GM12878 (cell line): ENCODE measurements at regions not wholly inside any gene's neighbourhood (a gene's known extent, or its start where the extent isn't known, plus 50 kb on each side); places are given as distances from the start of the nearest gene placed in this dataset.

ENCODE experiments used
- CTCF ChIP-seq, 3 experiments: IDR thresholded peaks in 2 of 3; conservative IDR thresholded peaks in 1 of 3; 2 replicates each; pipeline ENCODE4 v1.5.1; 2011; ENCODE audit warnings: low read depth in 3 of 3, low read length in 3 of 3, mild to moderate bottlenecking in 3 of 3, control low read depth in 2 of 3, moderate library complexity in 2 of 3, inconsistent platforms in 1 of 3, mixed read lengths in 1 of 3; ENCODE audit not compliant: control insufficient read depth in 2 of 3, insufficient read depth in 1 of 3; ENCODE audit errors: extremely low read depth in 1 of 3
- EZH2 ChIP-seq: IDR thresholded peaks from 2 replicates; pipeline ENCODE4 v1.6.1; 2012; ENCODE audit warnings: low read depth, mild to moderate bottlenecking, control low read depth, inconsistent platforms, low read length, borderline replicate concordance; ENCODE audit not compliant: control insufficient read depth
- FOXM1 ChIP-seq: IDR thresholded peaks from 2 replicates; pipeline ENCODE4 v1.6.1; 2012; ENCODE audit warnings: low read depth, mild to moderate bottlenecking, inconsistent platforms, low read length, moderate library complexity
- GABPA ChIP-seq: IDR thresholded peaks from 2 replicates; pipeline ENCODE4 v1.6.1; 2014; ENCODE audit warnings: antibody characterized with exemption, low read depth, mild to moderate bottlenecking, inconsistent platforms
- MAX ChIP-seq: IDR thresholded peaks from 2 replicates; pipeline ENCODE4 v1.6.1; 2012; ENCODE audit warnings: low read depth, low read length, improper control_type of control experiment
- MXI1 ChIP-seq: fragments of 150-350 bp; IDR thresholded peaks from 2 replicates; pipeline ENCODE4 v1.6.1; 2011; ENCODE audit warnings: low read depth, mild to moderate bottlenecking, inconsistent platforms, low read length, improper control_type of control experiment
- PBX3 ChIP-seq: IDR thresholded peaks from 2 replicates; pipeline ENCODE4 v1.6.1; 2011; ENCODE audit warnings: mild to moderate bottlenecking, low read depth, low read length, moderate library complexity; ENCODE audit not compliant: insufficient replicate concordance
- POLR2A ChIP-seq: IDR thresholded peaks from 2 replicates; pipeline ENCODE4 v1.6.1; 2011; ENCODE audit warnings: low read depth, mild to moderate bottlenecking, low read length
- SP1 ChIP-seq: IDR thresholded peaks from one replicate; pipeline ENCODE4 v1.6.1; 2011; ENCODE audit warnings: low read depth, low read length
- STAT1 ChIP-seq: fragments of 450-650 bp; conservative IDR thresholded peaks from 2 replicates; pipeline ENCODE4 v1.6.1; 2014; ENCODE audit warnings: antibody characterized with exemption, mild to moderate bottlenecking
- SUPT20H ChIP-seq: IDR thresholded peaks from 2 replicates; pipeline ENCODE4 v1.6.1; 2011; ENCODE audit warnings: low read depth, mild to moderate bottlenecking, low read length, moderate library complexity, borderline replicate concordance; ENCODE audit not compliant: control insufficient read depth
- ZNF384 ChIP-seq: IDR thresholded peaks from 2 replicates; pipeline ENCODE4 v1.6.1; 2012; ENCODE audit warnings: low read depth, mild to moderate bottlenecking, low read length, improper control_type of control experiment, borderline replicate concordance

GRCh38 chr7:11281953-11282352, 308.3 kb downstream of the PHF14 start:
- TF ChIP-seq CTCF (IDR thresholded peaks at IDR 0.05 in 2 of 3, conservative IDR thresholded peaks at IDR 0.05 in 1 of 3; ENCODE audit: control insufficient read depth in 2 of 3, extremely low read depth in 1 of 3, insufficient read depth in 1 of 3, low read depth in 3 of 3, low read length in 3 of 3) (no peak), EZH2 (no peak), STAT1 (no peak), POLR2A (no peak), SUPT20H (no peak), MXI1 (no peak), FOXM1 (no peak), GABPA (no peak), MAX (no peak), PBX3 (no peak), ZNF384 (no peak), SP1 (no peak)
